ENCODE measurements at regions not wholly inside any gene's neighbourhood (a gene's known extent, or its start where the extent isn't known, plus 50 kb on each side); places are given as distances from the start of the nearest gene placed in this dataset.
"Not testable (repeated sequence)": the region's sequence is repeated elsewhere in the genome, so short reads cannot be mapped to it uniquely, and the experiment has no call there.

GRCh38 chr20:58576603-58576970, 61.4 kb upstream of the APCDD1L start:
- intact Hi-C loops (cut with micrococcal nuclease) = no loop called here
- POLR2A ChIA-PET = no interaction called here
- no peak overlapping the region for H3K27ac Mint-ChIP-seq

GRCh38 chr20:58575776-58576602, 60.8 kb upstream of the APCDD1L start:
- Mint-ChIP-seq H3K27ac (no peak overlapping the region), H3K36me3 (no peaks in the 10 kb centered on the region), H3K9me3 (no peaks in the 10 kb centered on the region), H3K4me3 (no peak overlapping the region), H3K4me1 (ENCODE audit: low read depth) (no peaks in the 10 kb centered on the region), H3K27me3 (peaks cover 20% of the 10 kb centered on the region)
- intact Hi-C loops (cut with micrococcal nuclease) = no loop called here
- ChIA-PET POLR2A (no interaction called here), CTCF (no interaction called here)
- DNase-seq = no peak

More at GRCh38 chr20:58576603-58576970, 61.4 kb upstream of the APCDD1L start:
- no peak for DNase-seq
- H3K36me3 Mint-ChIP-seq = no peaks in the 10 kb centered on the region
- peaks cover 18% of the 10 kb centered on the region for H3K27me3 Mint-ChIP-seq
- no peak overlapping the region for H3K4me3 Mint-ChIP-seq
- H3K9me3 Mint-ChIP-seq = peaks cover under 1% of the 10 kb centered on the region
- no peaks in the 10 kb centered on the region for H3K4me1 Mint-ChIP-seq (ENCODE audit: low read depth)
- CTCF ChIA-PET = no interaction called here

GRCh38 chr20:58574469-58574868, 59.3 kb upstream of the APCDD1L start:
- Mint-ChIP-seq H3K27ac (no peak overlapping the region), H3K27me3 (peaks cover 21% of the 10 kb centered on the region), H3K9me3 (no peaks in the 10 kb centered on the region), H3K4me1 (ENCODE audit: low read depth) (no peaks in the 10 kb centered on the region), H3K4me3 (no peak overlapping the region), H3K36me3 (no peaks in the 10 kb centered on the region)
- DNase-seq = no peak
- ChIA-PET POLR2A (no interaction called here), CTCF (no interaction called here)
- intact Hi-C loops (cut with micrococcal nuclease) = no loop called here

- no peaks in the 10 kb centered on the region for H3K4me1 Mint-ChIP-seq (ENCODE audit: low read depth)
- DNase-seq = no peak
- H3K4me3 Mint-ChIP-seq = no peak overlapping the region
- intact Hi-C loops (cut with micrococcal nuclease) = no loop called here
- no peaks in the 10 kb centered on the region for H3K9me3 Mint-ChIP-seq
- H3K27ac Mint-ChIP-seq = no peak overlapping the region
- ChIA-PET POLR2A (no interaction called here), CTCF (no interaction called here)
- H3K36me3 Mint-ChIP-seq = no peaks in the 10 kb centered on the region
- H3K27me3 Mint-ChIP-seq = peaks cover 24% of the 10 kb centered on the region
Measured at GRCh38 chr20:58573986-58574385, 58.8 kb upstream of the APCDD1L start.

- H3K36me3 Mint-ChIP-seq = no peaks in the 10 kb centered on the region
- H3K4me1 Mint-ChIP-seq (ENCODE audit: low read depth) = no peaks in the 10 kb centered on the region
- CTCF ChIA-PET = no interaction called here
- no peaks in the 10 kb centered on the region for H3K9me3 Mint-ChIP-seq
- POLR2A ChIA-PET = no interaction called here
- H3K27me3 Mint-ChIP-seq = peaks cover 23% of the 10 kb centered on the region
- no peak overlapping the region for H3K27ac Mint-ChIP-seq
- no peak for DNase-seq
- H3K4me3 Mint-ChIP-seq = no peak overlapping the region
- intact Hi-C loops (cut with micrococcal nuclease) = no loop called here
Measured at GRCh38 chr20:58573257-58573656, 58.1 kb upstream of the APCDD1L start.

GRCh38 chr20:58572428-58572763, 57.2 kb upstream of the APCDD1L start:
- DNase-seq; H3K27ac Mint-ChIP-seq; CTCF ChIA-PET; H3K4me1 Mint-ChIP-seq (ENCODE audit: low read depth); H3K36me3 Mint-ChIP-seq; intact Hi-C loops (cut with micrococcal nuclease); H3K4me3 Mint-ChIP-seq; POLR2A ChIA-PET; H3K9me3 Mint-ChIP-seq: not testable (repeated sequence)
- peaks cover 17% of the 10 kb centered on the region for H3K27me3 Mint-ChIP-seq

- CTCF ChIA-PET = no interaction called here
- Mint-ChIP-seq H3K9me3 (no peaks in the 10 kb centered on the region), H3K27ac (no peak overlapping the region), H3K27me3 (peaks cover 17% of the 10 kb centered on the region), H3K4me1 (ENCODE audit: low read depth) (no peaks in the 10 kb centered on the region), H3K36me3 (no peaks in the 10 kb centered on the region), H3K4me3 (no peak overlapping the region)
- DNase-seq = no peak
- intact Hi-C loops (cut with micrococcal nuclease) = no loop called here
- POLR2A ChIA-PET = no interaction called here
Measured at GRCh38 chr20:58571693-58572427, 56.7 kb upstream of the APCDD1L start.

GRCh38 chr20:58571356-58571692, 56.1 kb upstream of the APCDD1L start:
- intact Hi-C loops (cut with micrococcal nuclease) = no loop called here
- no peaks in the 10 kb centered on the region for H3K4me1 Mint-ChIP-seq (ENCODE audit: low read depth)
- no peaks in the 10 kb centered on the region for H3K36me3 Mint-ChIP-seq
- H3K4me3 Mint-ChIP-seq = no peak overlapping the region
- no peak overlapping the region for H3K27ac Mint-ChIP-seq
- peaks cover 17% of the 10 kb centered on the region for H3K27me3 Mint-ChIP-seq
- CTCF ChIA-PET = no interaction called here
- POLR2A ChIA-PET = no interaction called here
- no peaks in the 10 kb centered on the region for H3K9me3 Mint-ChIP-seq
- DNase-seq = no peak

- H3K27ac Mint-ChIP-seq = no peak overlapping the region
- H3K9me3 Mint-ChIP-seq = no peaks in the 10 kb centered on the region
- POLR2A ChIA-PET = no interaction called here
- CTCF ChIA-PET = no interaction called here
- H3K27me3 Mint-ChIP-seq = peaks cover 17% of the 10 kb centered on the region
- no peak for DNase-seq
- no peak overlapping the region for H3K4me3 Mint-ChIP-seq
- intact Hi-C loops (cut with micrococcal nuclease) = no loop called here
- H3K4me1 Mint-ChIP-seq (ENCODE audit: low read depth) = no peaks in the 10 kb centered on the region
- no peaks in the 10 kb centered on the region for H3K36me3 Mint-ChIP-seq
Measured at GRCh38 chr20:58570204-58570859, 55.1 kb upstream of the APCDD1L start.

- intact Hi-C loops (cut with micrococcal nuclease) = no loop called here
- peaks cover 12% of the 10 kb centered on the region for H3K27me3 Mint-ChIP-seq
- CTCF ChIA-PET = no interaction called here
- DNase-seq = no peak
- POLR2A ChIA-PET = no interaction called here
- no peaks in the 10 kb centered on the region for H3K36me3 Mint-ChIP-seq
- no peak overlapping the region for H3K27ac Mint-ChIP-seq
- peaks cover under 1% of the 10 kb centered on the region for H3K9me3 Mint-ChIP-seq
- H3K4me1 Mint-ChIP-seq (ENCODE audit: low read depth) = no peaks in the 10 kb centered on the region
- H3K4me3 Mint-ChIP-seq = no peak overlapping the region
Measured at GRCh38 chr20:58569241-58570125, 54.3 kb upstream of the APCDD1L start.

GRCh38 chr20:58568483-58569240, 53.5 kb upstream of the APCDD1L start:
- POLR2A ChIA-PET = no interaction called here
- intact Hi-C loops (cut with micrococcal nuclease) = no loop called here
- Mint-ChIP-seq H3K27me3 (peaks cover 10% of the 10 kb centered on the region), H3K4me1 (ENCODE audit: low read depth) (no peaks in the 10 kb centered on the region), H3K36me3 (no peaks in the 10 kb centered on the region), H3K9me3 (peaks cover 4% of the 10 kb centered on the region), H3K27ac (no peak overlapping the region), H3K4me3 (no peak overlapping the region)
- DNase-seq = no peak
- CTCF ChIA-PET = no interaction called here

- ChIA-PET POLR2A (no interaction called here), CTCF (no interaction called here)
- peaks cover 4% of the 10 kb centered on the region for H3K9me3 Mint-ChIP-seq
- H3K27ac Mint-ChIP-seq = no peak overlapping the region
- no peak for DNase-seq
- H3K4me3 Mint-ChIP-seq = no peak overlapping the region
- H3K36me3 Mint-ChIP-seq = no peaks in the 10 kb centered on the region
- peaks cover 10% of the 10 kb centered on the region for H3K27me3 Mint-ChIP-seq
- no peaks in the 10 kb centered on the region for H3K4me1 Mint-ChIP-seq (ENCODE audit: low read depth)
- intact Hi-C loops (cut with micrococcal nuclease) = no loop called here
Measured at GRCh38 chr20:58568126-58568482, 52.9 kb upstream of the APCDD1L start.

Measured in activated CD4-positive, alpha-beta memory T cell treated with anti-CD3 and anti-CD28 coated beads for 36 hours (primary cell).